A673 (cell line): ENCODE measurements at regions not wholly inside any gene's neighbourhood (a gene's known extent, or its start where the extent isn't known, plus 50 kb on each side); places are given as distances from the start of the nearest gene placed in this dataset.

Source experiments
- EZH2 ChIP-seq: fragments of 200-600 bp; sonication (generic); IDR thresholded peaks from 2 replicates; pipeline ENCODE4 v1.6.1; 2017; ENCODE audit warnings: borderline replicate concordance, low read depth, mild to moderate bottlenecking, mixed read lengths, antibody characterized with exemption, low read length; ENCODE audit not compliant: poor library complexity, severe bottlenecking
- TF ChIP-seq, protein P1 (sequence below): fragments of 300-800, 200-600 bp; sonication (generic); conservative IDR thresholded peaks from 2 replicates; pipeline ENCODE4 v1.5.1; 2017; ENCODE audit warnings: low read depth, mild to moderate bottlenecking, antibody characterized with exemption, low read length, moderate library complexity, mixed read lengths

GRCh38 chr2:14422426-14422825, 210.1 kb upstream of the LRATD1 start:
- TF ChIP-seq, protein P1, sequence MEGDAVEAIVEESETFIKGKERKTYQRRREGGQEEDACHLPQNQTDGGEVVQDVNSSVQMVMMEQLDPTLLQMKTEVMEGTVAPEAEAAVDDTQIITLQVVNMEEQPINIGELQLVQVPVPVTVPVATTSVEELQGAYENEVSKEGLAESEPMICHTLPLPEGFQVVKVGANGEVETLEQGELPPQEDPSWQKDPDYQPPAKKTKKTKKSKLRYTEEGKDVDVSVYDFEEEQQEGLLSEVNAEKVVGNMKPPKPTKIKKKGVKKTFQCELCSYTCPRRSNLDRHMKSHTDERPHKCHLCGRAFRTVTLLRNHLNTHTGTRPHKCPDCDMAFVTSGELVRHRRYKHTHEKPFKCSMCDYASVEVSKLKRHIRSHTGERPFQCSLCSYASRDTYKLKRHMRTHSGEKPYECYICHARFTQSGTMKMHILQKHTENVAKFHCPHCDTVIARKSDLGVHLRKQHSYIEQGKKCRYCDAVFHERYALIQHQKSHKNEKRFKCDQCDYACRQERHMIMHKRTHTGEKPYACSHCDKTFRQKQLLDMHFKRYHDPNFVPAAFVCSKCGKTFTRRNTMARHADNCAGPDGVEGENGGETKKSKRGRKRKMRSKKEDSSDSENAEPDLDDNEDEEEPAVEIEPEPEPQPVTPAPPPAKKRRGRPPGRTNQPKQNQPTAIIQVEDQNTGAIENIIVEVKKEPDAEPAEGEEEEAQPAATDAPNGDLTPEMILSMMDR, result no peak
- TF ChIP-seq EZH2, result no peak
